ENCODE measurements at regions not wholly inside any gene's neighbourhood (a gene's known extent, or its start where the extent isn't known, plus 50 kb on each side); places are given as distances from the start of the nearest gene placed in this dataset.

- TF ChIP-seq, protein P1, sequence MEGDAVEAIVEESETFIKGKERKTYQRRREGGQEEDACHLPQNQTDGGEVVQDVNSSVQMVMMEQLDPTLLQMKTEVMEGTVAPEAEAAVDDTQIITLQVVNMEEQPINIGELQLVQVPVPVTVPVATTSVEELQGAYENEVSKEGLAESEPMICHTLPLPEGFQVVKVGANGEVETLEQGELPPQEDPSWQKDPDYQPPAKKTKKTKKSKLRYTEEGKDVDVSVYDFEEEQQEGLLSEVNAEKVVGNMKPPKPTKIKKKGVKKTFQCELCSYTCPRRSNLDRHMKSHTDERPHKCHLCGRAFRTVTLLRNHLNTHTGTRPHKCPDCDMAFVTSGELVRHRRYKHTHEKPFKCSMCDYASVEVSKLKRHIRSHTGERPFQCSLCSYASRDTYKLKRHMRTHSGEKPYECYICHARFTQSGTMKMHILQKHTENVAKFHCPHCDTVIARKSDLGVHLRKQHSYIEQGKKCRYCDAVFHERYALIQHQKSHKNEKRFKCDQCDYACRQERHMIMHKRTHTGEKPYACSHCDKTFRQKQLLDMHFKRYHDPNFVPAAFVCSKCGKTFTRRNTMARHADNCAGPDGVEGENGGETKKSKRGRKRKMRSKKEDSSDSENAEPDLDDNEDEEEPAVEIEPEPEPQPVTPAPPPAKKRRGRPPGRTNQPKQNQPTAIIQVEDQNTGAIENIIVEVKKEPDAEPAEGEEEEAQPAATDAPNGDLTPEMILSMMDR (IDR thresholded peaks at IDR 0.05): no peak
- TF ChIP-seq EP300 (IDR thresholded peaks at IDR 0.05): no peak
- TF ChIP-seq POLR2AphosphoS5 (IDR thresholded peaks at IDR 0.05): no peak
These were observed 255.6 kb downstream of the PREX1 start for GRCh38 chr20:48571949-48572847.
